H1 (cell line): ENCODE measurements at regions not wholly inside any gene's neighbourhood (a gene's known extent, or its start where the extent isn't known, plus 50 kb on each side); places are given as distances from the start of the nearest gene placed in this dataset.

ENCODE experiments used
- CREB1 ChIP-seq: IDR thresholded peaks from 2 replicates; pipeline ENCODE4 v1.6.1; 2012; ENCODE audit warnings: inconsistent platforms
- CTCF ChIP-seq, 3 experiments: IDR thresholded peaks; 1 replicate in 2 of 3; 2 replicates in 1 of 3; pipeline versions ENCODE4 v1.5.1 to v1.6.1; 2011; ENCODE audit warnings: low read length in 3 of 3, mild to moderate bottlenecking in 3 of 3, inconsistent platforms in 2 of 3, low read depth in 1 of 3, moderate library complexity in 1 of 3; ENCODE audit not compliant: insufficient read depth in 1 of 3; ENCODE audit errors: control extremely low read depth in 1 of 3
- EGR1 ChIP-seq: IDR thresholded peaks from 2 replicates; pipeline ENCODE4 v1.6.1; 2011; ENCODE audit warnings: low read depth, low read length, borderline replicate concordance
- GABPA ChIP-seq: IDR thresholded peaks from 2 replicates; pipeline ENCODE4 v1.6.1; 2011; ENCODE audit warnings: mild to moderate bottlenecking, low read length, moderate library complexity, borderline replicate concordance; ENCODE audit not compliant: insufficient read depth
- RAD21 ChIP-seq, 2 experiments: IDR thresholded peaks in 1 of 2; conservative IDR thresholded peaks in 1 of 2; 2 replicates each; pipeline ENCODE4 v1.6.1; 2011; ENCODE audit warnings: low read depth in 2 of 2, low read length in 2 of 2, improper control_type of control experiment in 1 of 2, inconsistent platforms in 1 of 2, mild to moderate bottlenecking in 1 of 2, moderate library complexity in 1 of 2
- RFX5 ChIP-seq: IDR thresholded peaks from 2 replicates; pipeline ENCODE4 v1.6.1; 2011; ENCODE audit warnings: low read depth, low read length, improper control_type of control experiment, borderline replicate concordance
- TBP ChIP-seq: IDR thresholded peaks from 2 replicates; pipeline ENCODE4 v1.6.1; 2011; ENCODE audit warnings: low read depth, low read length, improper control_type of control experiment

GRCh38 chr5:106508894-106509293, 1161.8 kb downstream of the EFNA5 start:
- TF ChIP-seq CTCF (IDR thresholded peaks at IDR 0.05; ENCODE audit: control extremely low read depth in 1 of 3, insufficient read depth in 1 of 3, low read depth in 1 of 3, low read length in 3 of 3) (no peak), GABPA (no peak), RAD21 (IDR thresholded peaks at IDR 0.05 in 1 of 2, conservative IDR thresholded peaks at IDR 0.05 in 1 of 2; ENCODE audit: low read depth in 2 of 2, low read length in 2 of 2) (no peak), EGR1 (no peak), CREB1 (no peak), RFX5 (no peak), TBP (no peak)
